ENCODE measurements at regions not wholly inside any gene's neighbourhood (a gene's known extent, or its start where the extent isn't known, plus 50 kb on each side); places are given as distances from the start of the nearest gene placed in this dataset.

- TF ChIP-seq CTCF (IDR thresholded peaks at IDR 0.05; ENCODE audit: poor library complexity) (no peak), EZH2 (IDR thresholded peaks at IDR 0.05; ENCODE audit: borderline replicate concordance) (no peak)
These were observed 140.8 kb upstream of the TRPC5 start for GRCh38 chrX:112223391-112223790.

All from hepatocyte (in vitro differentiated cells).